Keratinocyte (primary cell): ENCODE measurements at regions not wholly inside any gene's neighbourhood (a gene's known extent, or its start where the extent isn't known, plus 50 kb on each side); places are given as distances from the start of the nearest gene placed in this dataset.

Source experiments
- EZH2 ChIP-seq: IDR thresholded peaks from one replicate; pipeline ENCODE4 v1.6.1; 2012; ENCODE audit warnings: inconsistent platforms, mild to moderate bottlenecking, low read length, moderate library complexity
- TF ChIP-seq, protein P1 (sequence below), 3 experiments: IDR thresholded peaks in 1 of 3; conservative IDR thresholded peaks in 1 of 3; optimal IDR thresholded peaks in 1 of 3; 2 replicates in 2 of 3; 3 replicates in 1 of 3; pipeline versions ENCODE3 to v1.5.1; 2011; ENCODE audit warnings: low read length in 3 of 3, mild to moderate bottlenecking in 3 of 3, moderate library complexity in 2 of 3, control low read depth in 1 of 3, inconsistent platforms in 1 of 3; ENCODE audit not compliant: insufficient read depth in 2 of 3; ENCODE audit errors: extremely low read depth in 1 of 3

DNA sequence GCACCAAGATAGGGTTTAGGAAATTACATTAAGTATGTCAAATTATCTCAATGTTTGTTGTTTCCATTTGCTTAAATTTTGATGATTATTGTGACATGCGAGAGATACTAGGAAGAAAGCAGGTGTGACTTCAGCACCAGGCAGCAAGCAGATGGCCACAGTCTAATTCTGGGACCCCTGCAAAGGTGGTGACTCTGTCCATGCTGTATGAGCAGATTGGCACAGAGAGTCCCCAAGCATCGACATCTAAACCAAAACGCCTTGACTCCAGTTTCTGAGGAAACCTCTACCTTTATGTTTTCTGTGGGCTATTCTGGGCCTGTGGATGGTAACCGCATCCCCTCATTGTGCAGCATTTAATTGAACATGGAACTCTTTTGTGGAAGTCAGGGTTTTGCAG is 670.1 kb upstream of the TMEM132C start:
- TF ChIP-seq, protein P1, sequence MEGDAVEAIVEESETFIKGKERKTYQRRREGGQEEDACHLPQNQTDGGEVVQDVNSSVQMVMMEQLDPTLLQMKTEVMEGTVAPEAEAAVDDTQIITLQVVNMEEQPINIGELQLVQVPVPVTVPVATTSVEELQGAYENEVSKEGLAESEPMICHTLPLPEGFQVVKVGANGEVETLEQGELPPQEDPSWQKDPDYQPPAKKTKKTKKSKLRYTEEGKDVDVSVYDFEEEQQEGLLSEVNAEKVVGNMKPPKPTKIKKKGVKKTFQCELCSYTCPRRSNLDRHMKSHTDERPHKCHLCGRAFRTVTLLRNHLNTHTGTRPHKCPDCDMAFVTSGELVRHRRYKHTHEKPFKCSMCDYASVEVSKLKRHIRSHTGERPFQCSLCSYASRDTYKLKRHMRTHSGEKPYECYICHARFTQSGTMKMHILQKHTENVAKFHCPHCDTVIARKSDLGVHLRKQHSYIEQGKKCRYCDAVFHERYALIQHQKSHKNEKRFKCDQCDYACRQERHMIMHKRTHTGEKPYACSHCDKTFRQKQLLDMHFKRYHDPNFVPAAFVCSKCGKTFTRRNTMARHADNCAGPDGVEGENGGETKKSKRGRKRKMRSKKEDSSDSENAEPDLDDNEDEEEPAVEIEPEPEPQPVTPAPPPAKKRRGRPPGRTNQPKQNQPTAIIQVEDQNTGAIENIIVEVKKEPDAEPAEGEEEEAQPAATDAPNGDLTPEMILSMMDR (optimal IDR thresholded peaks at IDR 0.05 in 1 of 3, IDR thresholded peaks at IDR 0.05 in 1 of 3, conservative IDR thresholded peaks at IDR 0.05 in 1 of 3; ENCODE audit: extremely low read depth in 1 of 3, insufficient read depth in 2 of 3, low read length in 3 of 3) = no peak
- no peak for TF ChIP-seq EZH2
